ENCODE measurements at regions not wholly inside any gene's neighbourhood (a gene's known extent, or its start where the extent isn't known, plus 50 kb on each side); places are given as distances from the start of the nearest gene placed in this dataset.

- TF ChIP-seq, protein P1, sequence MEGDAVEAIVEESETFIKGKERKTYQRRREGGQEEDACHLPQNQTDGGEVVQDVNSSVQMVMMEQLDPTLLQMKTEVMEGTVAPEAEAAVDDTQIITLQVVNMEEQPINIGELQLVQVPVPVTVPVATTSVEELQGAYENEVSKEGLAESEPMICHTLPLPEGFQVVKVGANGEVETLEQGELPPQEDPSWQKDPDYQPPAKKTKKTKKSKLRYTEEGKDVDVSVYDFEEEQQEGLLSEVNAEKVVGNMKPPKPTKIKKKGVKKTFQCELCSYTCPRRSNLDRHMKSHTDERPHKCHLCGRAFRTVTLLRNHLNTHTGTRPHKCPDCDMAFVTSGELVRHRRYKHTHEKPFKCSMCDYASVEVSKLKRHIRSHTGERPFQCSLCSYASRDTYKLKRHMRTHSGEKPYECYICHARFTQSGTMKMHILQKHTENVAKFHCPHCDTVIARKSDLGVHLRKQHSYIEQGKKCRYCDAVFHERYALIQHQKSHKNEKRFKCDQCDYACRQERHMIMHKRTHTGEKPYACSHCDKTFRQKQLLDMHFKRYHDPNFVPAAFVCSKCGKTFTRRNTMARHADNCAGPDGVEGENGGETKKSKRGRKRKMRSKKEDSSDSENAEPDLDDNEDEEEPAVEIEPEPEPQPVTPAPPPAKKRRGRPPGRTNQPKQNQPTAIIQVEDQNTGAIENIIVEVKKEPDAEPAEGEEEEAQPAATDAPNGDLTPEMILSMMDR (IDR thresholded peaks at IDR 0.05), result no peak
- no peak for TF ChIP-seq POLR2A (IDR thresholded peaks at IDR 0.05)
Observed at GRCh38 chr3:24048843-24049242, 103.8 kb downstream of the NR1D2 start.
